A549 (cell line): ENCODE measurements at regions not wholly inside any gene's neighbourhood (a gene's known extent, or its start where the extent isn't known, plus 50 kb on each side); places are given as distances from the start of the nearest gene placed in this dataset.

Experiments used
- ATAC-seq, 2 experiments: fragments of 200-7000 bp in 1 of 2; fragments of >200 bp in 1 of 2; cut with Nextera tagmentation in 1 of 2; cut with Tn5 transposase in 1 of 2; 3 replicates each; pipeline versions ENCODE4 v1.8.0 to v1.9.1; 2018 to 2020; ENCODE audit warnings: mild to moderate bottlenecking in 1 of 2, moderate library complexity in 1 of 2
- CTCF ChIA-PET: fragments of 300-600 bp; sonication (Branson Sonifier 250); formaldehyde crosslinking; extraction: SDS; loops from one replicate; lab custom pipeline; 2021; ENCODE audit warnings: antibody characterized with exemption, inconsistent platforms; lab: Yijun Ruan, JAX
- POLR2A ChIA-PET: fragments of 350-600 bp; formaldehyde crosslinking; extraction: SDS; loops from one replicate; lab custom pipeline; 2021; ENCODE audit warnings: antibody characterized with exemption, inconsistent platforms; lab: Yijun Ruan, JAX
- DNase-seq, 2 experiments: peaks; one replicate each; pipeline versions ENCODE4 v3.0.0 to v3.0.0-alpha.2; 2011 to 2016; ENCODE audit warnings: low read depth in 1 of 2, low spot score in 1 of 2
- FAIRE-seq: peaks from 2 replicates; lab custom pipeline; 2011; peaks lifted over from hg19 to GRCh38; lab: Jason Lieb, UNC
- H3K27ac ChIP-seq, 2 experiments: fragments of >200 bp; sonication (Bioruptor Twin); formaldehyde crosslinking; 3 replicates each; pipeline ENCODE4 v1.5.1; 2016 to 2017
- H3K4me1 ChIP-seq: fragments of >200 bp; sonication (Bioruptor Twin); formaldehyde crosslinking; 3 replicates; pipeline ENCODE4 v1.6.1; 2016
- H3K4me2 ChIP-seq: fragments of >200 bp; sonication (Bioruptor Twin); formaldehyde crosslinking; 3 replicates; pipeline ENCODE4 v1.6.1; 2016
- H3K4me3 ChIP-seq: fragments of >200 bp; sonication (Bioruptor Twin); formaldehyde crosslinking; 3 replicates; pipeline ENCODE4 v1.5.1; 2016
- H3K9me3 ChIP-seq: fragments of >200 bp; sonication (Bioruptor Twin); formaldehyde crosslinking; 3 replicates; pipeline ENCODE4 v1.6.1; 2016
- BHLHE40 ChIP-seq: IDR thresholded peaks from 2 replicates; pipeline ENCODE4 v1.6.1; 2012; ENCODE audit warnings: low read depth, low read length, inconsistent platforms
- CBX8 ChIP-seq: fragments of 200-600 bp; sonication (generic); IDR thresholded peaks from 2 replicates; pipeline ENCODE4 v1.6.1; 2016
- CEBPB ChIP-seq, 2 experiments: fragments of >200 bp in 1 of 2; sonication (Bioruptor Twin) in 1 of 2; formaldehyde crosslinking in 1 of 2; IDR thresholded peaks; 2 replicates each; pipeline ENCODE4 v1.6.1; 2012 to 2016
- CHD2 ChIP-seq: fragments of 150-350 bp; IDR thresholded peaks from 2 replicates; pipeline ENCODE4 v1.6.1; 2014; ENCODE audit warnings: low read length; ENCODE audit not compliant: partially characterized antibody
- CHD4 ChIP-seq: fragments of 200-600 bp; sonication (generic); IDR thresholded peaks from 2 replicates; pipeline ENCODE4 v1.6.1; 2016; ENCODE audit warnings: antibody characterized with exemption, mild to moderate bottlenecking, borderline replicate concordance
- EHF ChIP-seq: fragments of 250-450 bp; sonication (Bioruptor Pico); IDR thresholded peaks from 2 replicates; pipeline ENCODE4 v1.5.0; 2020; ENCODE audit warnings: mild to moderate bottlenecking
- FOSB ChIP-seq: fragments of 250-450 bp; sonication (Bioruptor Pico); IDR thresholded peaks from 2 replicates; pipeline ENCODE4 v1.5.0; 2020; ENCODE audit warnings: mild to moderate bottlenecking, moderate library complexity
- HDAC2 ChIP-seq: fragments of 200-600 bp; sonication (generic); IDR thresholded peaks from 2 replicates; pipeline ENCODE4 v1.6.1; 2016
- HEYL ChIP-seq: fragments of 250-450 bp; sonication (Bioruptor Pico); IDR thresholded peaks from 2 replicates; pipeline ENCODE4 v1.8.0; 2021; ENCODE audit warnings: mild to moderate bottlenecking, moderate library complexity
- HOXB5 ChIP-seq: fragments of 250-450 bp; sonication (Bioruptor Pico); IDR thresholded peaks from 2 replicates; pipeline ENCODE4 v1.5.0; 2020; ENCODE audit warnings: mild to moderate bottlenecking, moderate library complexity
- JUN ChIP-seq, 2 experiments: fragments of >200 bp; sonication (Bioruptor Twin); formaldehyde crosslinking; IDR thresholded peaks; 2 replicates in 1 of 2; 3 replicates in 1 of 2; pipeline ENCODE4 v1.6.1; 2016 to 2017
- JUNB ChIP-seq: fragments of >200 bp; sonication (Bioruptor Twin); formaldehyde crosslinking; IDR thresholded peaks from 2 replicates; pipeline ENCODE4 v1.6.1; 2016
- MAFK ChIP-seq: fragments of 450-650 bp; IDR thresholded peaks from 2 replicates; pipeline ENCODE4 v1.6.1; 2014; ENCODE audit not compliant: partially characterized antibody
- MYC ChIP-seq: IDR thresholded peaks from 2 replicates; pipeline ENCODE4 v1.6.1; 2012; ENCODE audit warnings: mild to moderate bottlenecking, inconsistent platforms, low read length, improper control_type of control experiment, borderline replicate concordance
- POLR2A ChIP-seq: IDR thresholded peaks from 2 replicates; pipeline ENCODE4 v1.6.1; 2012; ENCODE audit warnings: mild to moderate bottlenecking, low read length
- RAD21 ChIP-seq, 2 experiments: fragments of >200 bp in 1 of 2; sonication (Bioruptor Twin) in 1 of 2; formaldehyde crosslinking in 1 of 2; IDR thresholded peaks in 1 of 2; conservative IDR thresholded peaks in 1 of 2; 2 replicates in 1 of 2; 3 replicates in 1 of 2; pipeline ENCODE4 v1.6.1; 2012 to 2018; ENCODE audit warnings: inconsistent platforms in 1 of 2
- RARB ChIP-seq: fragments of 250-450 bp; sonication (Bioruptor Pico); IDR thresholded peaks from 2 replicates; pipeline ENCODE4 v1.8.0; 2021; ENCODE audit warnings: mild to moderate bottlenecking, moderate library complexity
- RCOR1 ChIP-seq: fragments of 150-350 bp; IDR thresholded peaks from 2 replicates; pipeline ENCODE4 v1.6.1; 2014; ENCODE audit warnings: antibody characterized with exemption, low read length, low read depth
- RNF2 ChIP-seq: fragments of 200-600 bp; sonication (generic); IDR thresholded peaks from 2 replicates; pipeline ENCODE4 v1.6.1; 2016; ENCODE audit warnings: low read depth, mild to moderate bottlenecking, antibody characterized with exemption, moderate library complexity, borderline replicate concordance
- SREBF2 ChIP-seq: fragments of 450-650 bp; IDR thresholded peaks from 2 replicates; pipeline ENCODE4 v1.6.1; 2014; ENCODE audit warnings: mild to moderate bottlenecking, moderate library complexity
- TFCP2L1 ChIP-seq: fragments of 250-450 bp; sonication (Bioruptor Pico); IDR thresholded peaks from 2 replicates; pipeline ENCODE4 v1.5.0; 2021; ENCODE audit warnings: mild to moderate bottlenecking
- ZNF302 ChIP-seq: fragments of 250-450 bp; sonication (Bioruptor Pico); IDR thresholded peaks from 2 replicates; pipeline ENCODE4 v1.9.0; 2021; ENCODE audit warnings: inconsistent platforms, mild to moderate bottlenecking, moderate library complexity
- ZSCAN20 ChIP-seq: fragments of 250-450 bp; sonication (Bioruptor Pico); IDR thresholded peaks from 2 replicates; pipeline ENCODE4 v1.8.0; 2022; ENCODE audit warnings: mild to moderate bottlenecking, moderate library complexity
- WGBS: methylation state at CpG from one replicate; pipeline ENCODE4 v1.1.6; 2017; ENCODE audit errors: missing lambda C conversion rate; 5-methylcytosine and 5-hydroxymethylcytosine counted together
- TF ChIP-seq, protein P1 (sequence below): fragments of >200 bp; sonication (Bioruptor Twin); formaldehyde crosslinking; IDR thresholded peaks from 3 replicates; pipeline ENCODE4 v1.6.1; 2016
- TF ChIP-seq, protein P2 (sequence below): IDR thresholded peaks from 2 replicates; pipeline ENCODE4 v1.6.1; 2012; ENCODE audit warnings: low read depth, borderline replicate concordance
- TF ChIP-seq, protein P3 (sequence below): fragments of >200 bp; sonication (Bioruptor Twin); formaldehyde crosslinking; IDR thresholded peaks from 3 replicates; pipeline ENCODE4 v1.5.1; 2016
- TF ChIP-seq, protein P4 (sequence below): fragments of >200 bp; sonication (Bioruptor Twin); formaldehyde crosslinking; IDR thresholded peaks from 2 replicates; pipeline ENCODE4 v1.6.1; 2016
- TF ChIP-seq, protein P5 (sequence below): fragments of 150-350 bp; IDR thresholded peaks from 2 replicates; pipeline ENCODE4 v1.6.1; 2014; ENCODE audit warnings: low read depth, mild to moderate bottlenecking, low read length

DNA sequence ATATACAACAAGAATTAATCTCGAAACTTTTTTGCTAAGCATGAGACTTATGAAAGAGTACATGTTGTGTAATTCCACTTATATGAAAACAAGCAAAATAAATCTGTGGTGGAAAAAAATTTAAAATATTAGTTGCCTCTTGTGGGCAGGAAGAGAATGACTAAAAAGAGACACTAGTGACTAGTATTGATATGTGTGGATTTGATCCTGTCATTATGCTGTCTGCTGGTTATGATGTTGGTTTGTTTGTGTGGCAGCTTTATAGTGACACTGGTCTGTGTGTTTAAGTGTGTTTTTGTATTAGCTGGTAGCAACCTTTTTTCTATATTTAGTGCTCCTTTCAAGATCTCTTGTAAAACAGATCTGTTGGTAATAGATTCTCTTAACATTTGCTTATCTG, 267.8 kb upstream of the NRIP1 start:
- CTCF ChIA-PET, result no interaction called here
- Histone ChIP-seq H3K4me1 (no peaks in the 10 kb centered on the region), H3K4me2 (no peak overlapping the region), H3K9me3 (no peaks in the 10 kb centered on the region), H3K4me3 (no peak overlapping the region), H3K27ac (no peak overlapping the region)
- no peak for TF ChIP-seq CHD2
- TF ChIP-seq TFCP2L1, result no peak
- TF ChIP-seq RNF2, result no peak
- no peak for TF ChIP-seq CHD4
- TF ChIP-seq ZNF302 (CRISPR knock-in tag), result no peak
- TF ChIP-seq CBX8, result no peak
- TF ChIP-seq RCOR1, result no peak
- TF ChIP-seq SREBF2, result no peak
- no peak for TF ChIP-seq JUN (IDR thresholded peaks at IDR 0.05)
- TF ChIP-seq BHLHE40, result no peak
- TF ChIP-seq, protein P1, sequence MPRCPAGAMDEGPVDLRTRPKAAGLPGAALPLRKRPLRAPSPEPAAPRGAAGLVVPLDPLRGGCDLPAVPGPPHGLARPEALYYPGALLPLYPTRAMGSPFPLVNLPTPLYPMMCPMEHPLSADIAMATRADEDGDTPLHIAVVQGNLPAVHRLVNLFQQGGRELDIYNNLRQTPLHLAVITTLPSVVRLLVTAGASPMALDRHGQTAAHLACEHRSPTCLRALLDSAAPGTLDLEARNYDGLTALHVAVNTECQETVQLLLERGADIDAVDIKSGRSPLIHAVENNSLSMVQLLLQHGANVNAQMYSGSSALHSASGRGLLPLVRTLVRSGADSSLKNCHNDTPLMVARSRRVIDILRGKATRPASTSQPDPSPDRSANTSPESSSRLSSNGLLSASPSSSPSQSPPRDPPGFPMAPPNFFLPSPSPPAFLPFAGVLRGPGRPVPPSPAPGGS, result no peak
- no peak for TF ChIP-seq CEBPB (IDR thresholded peaks at IDR 0.05)
- TF ChIP-seq, protein P2, sequence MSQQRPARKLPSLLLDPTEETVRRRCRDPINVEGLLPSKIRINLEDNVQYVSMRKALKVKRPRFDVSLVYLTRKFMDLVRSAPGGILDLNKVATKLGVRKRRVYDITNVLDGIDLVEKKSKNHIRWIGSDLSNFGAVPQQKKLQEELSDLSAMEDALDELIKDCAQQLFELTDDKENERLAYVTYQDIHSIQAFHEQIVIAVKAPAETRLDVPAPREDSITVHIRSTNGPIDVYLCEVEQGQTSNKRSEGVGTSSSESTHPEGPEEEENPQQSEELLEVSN, result no peak
- TF ChIP-seq, protein P3, sequence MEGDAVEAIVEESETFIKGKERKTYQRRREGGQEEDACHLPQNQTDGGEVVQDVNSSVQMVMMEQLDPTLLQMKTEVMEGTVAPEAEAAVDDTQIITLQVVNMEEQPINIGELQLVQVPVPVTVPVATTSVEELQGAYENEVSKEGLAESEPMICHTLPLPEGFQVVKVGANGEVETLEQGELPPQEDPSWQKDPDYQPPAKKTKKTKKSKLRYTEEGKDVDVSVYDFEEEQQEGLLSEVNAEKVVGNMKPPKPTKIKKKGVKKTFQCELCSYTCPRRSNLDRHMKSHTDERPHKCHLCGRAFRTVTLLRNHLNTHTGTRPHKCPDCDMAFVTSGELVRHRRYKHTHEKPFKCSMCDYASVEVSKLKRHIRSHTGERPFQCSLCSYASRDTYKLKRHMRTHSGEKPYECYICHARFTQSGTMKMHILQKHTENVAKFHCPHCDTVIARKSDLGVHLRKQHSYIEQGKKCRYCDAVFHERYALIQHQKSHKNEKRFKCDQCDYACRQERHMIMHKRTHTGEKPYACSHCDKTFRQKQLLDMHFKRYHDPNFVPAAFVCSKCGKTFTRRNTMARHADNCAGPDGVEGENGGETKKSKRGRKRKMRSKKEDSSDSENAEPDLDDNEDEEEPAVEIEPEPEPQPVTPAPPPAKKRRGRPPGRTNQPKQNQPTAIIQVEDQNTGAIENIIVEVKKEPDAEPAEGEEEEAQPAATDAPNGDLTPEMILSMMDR, result no peak
- DNase-seq, result no peak
- WGBS, result 77% methylated on average over 1 of the region's 1 CpG
- FAIRE-seq, result no peak
- no peak for ATAC-seq
- POLR2A ChIA-PET, result no interaction called here

DNA sequence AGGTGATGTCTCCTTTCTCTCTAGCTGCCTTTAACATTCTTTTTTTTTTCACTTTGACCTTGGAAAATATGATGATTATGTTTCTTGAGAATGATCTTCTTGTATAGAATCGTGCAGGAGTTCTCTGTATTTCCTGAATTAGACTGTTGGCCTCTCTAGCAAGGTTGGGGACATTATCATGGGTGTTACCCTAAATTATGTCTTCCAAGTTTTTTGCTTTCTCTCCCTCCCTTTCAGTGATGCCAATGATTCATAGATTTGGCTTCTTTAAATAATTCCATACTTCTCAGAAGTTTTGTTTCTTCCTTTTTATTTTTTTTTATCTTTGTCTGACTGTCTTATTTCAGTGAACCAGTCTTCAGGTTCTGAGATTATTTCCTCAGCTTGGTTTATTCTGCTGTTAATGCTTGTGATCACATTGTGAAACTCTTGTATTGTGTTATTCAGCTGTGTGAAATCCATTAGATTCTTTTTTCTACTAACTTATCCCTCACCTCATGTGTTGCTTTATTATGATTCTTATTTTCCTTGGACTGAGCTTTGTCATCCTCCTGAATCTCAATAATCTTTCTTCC, 268.4 kb upstream of the NRIP1 start:
- Histone ChIP-seq H3K27ac (no peak overlapping the region), H3K9me3 (no peaks in the 10 kb centered on the region), H3K4me2 (no peak overlapping the region), H3K4me3 (no peak overlapping the region), H3K4me1 (no peaks in the 10 kb centered on the region)
- ChIA-PET POLR2A (no interaction called here), CTCF (no interaction called here)
- 5% methylated on average over 1 of the region's 1 CpG for WGBS
- ATAC-seq (no peak), DNase-seq (no peak), FAIRE-seq (no peak)
- TF ChIP-seq ZNF302 (CRISPR knock-in tag) (no peak), CBX8 (no peak), RAD21 (conservative IDR thresholded peaks at IDR 0.05 in 1 of 2, IDR thresholded peaks at IDR 0.05 in 1 of 2) (no peak), HDAC2 (no peak), MYC (no peak), ZSCAN20 (CRISPR knock-in tag) (no peak), RARB (CRISPR knock-in tag) (no peak), EHF (CRISPR knock-in tag) (no peak), POLR2A (no peak), CHD4 (no peak), MAFK (no peak), HOXB5 (CRISPR knock-in tag) (no peak), HEYL (CRISPR knock-in tag) (no peak), FOSB (CRISPR knock-in tag) (no peak), JUNB (no peak)
- TF ChIP-seq, protein P4, sequence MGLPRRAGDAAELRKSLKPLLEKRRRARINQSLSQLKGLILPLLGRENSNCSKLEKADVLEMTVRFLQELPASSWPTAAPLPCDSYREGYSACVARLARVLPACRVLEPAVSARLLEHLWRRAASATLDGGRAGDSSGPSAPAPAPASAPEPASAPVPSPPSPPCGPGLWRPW, result no peak
- TF ChIP-seq, protein P5, sequence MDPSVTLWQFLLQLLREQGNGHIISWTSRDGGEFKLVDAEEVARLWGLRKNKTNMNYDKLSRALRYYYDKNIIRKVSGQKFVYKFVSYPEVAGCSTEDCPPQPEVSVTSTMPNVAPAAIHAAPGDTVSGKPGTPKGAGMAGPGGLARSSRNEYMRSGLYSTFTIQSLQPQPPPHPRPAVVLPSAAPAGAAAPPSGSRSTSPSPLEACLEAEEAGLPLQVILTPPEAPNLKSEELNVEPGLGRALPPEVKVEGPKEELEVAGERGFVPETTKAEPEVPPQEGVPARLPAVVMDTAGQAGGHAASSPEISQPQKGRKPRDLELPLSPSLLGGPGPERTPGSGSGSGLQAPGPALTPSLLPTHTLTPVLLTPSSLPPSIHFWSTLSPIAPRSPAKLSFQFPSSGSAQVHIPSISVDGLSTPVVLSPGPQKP, result no peak
